Osteoblast (primary cell): ENCODE measurements at regions not wholly inside any gene's neighbourhood (a gene's known extent, or its start where the extent isn't known, plus 50 kb on each side); places are given as distances from the start of the nearest gene placed in this dataset.

Experiments
- DNase-seq: peaks from one replicate; pipeline ENCODE4 v3.0.0; 2011; ENCODE audit warnings: low spot score, mixed read lengths; ENCODE audit not compliant: insufficient read length; ENCODE audit errors: missing footprints
- H2AFZ ChIP-seq: 2 replicates; pipeline ENCODE4 v1.6.0; 2011; ENCODE audit warnings: mild to moderate bottlenecking, low read length
- H3K27ac ChIP-seq: 2 replicates; pipeline ENCODE4 v1.5.1; 2011; ENCODE audit warnings: mild to moderate bottlenecking, low read depth, low read length, moderate library complexity
- H3K27me3 ChIP-seq: 2 replicates; pipeline ENCODE4 v1.6.0; 2012; ENCODE audit warnings: mild to moderate bottlenecking, control low read depth, inconsistent platforms, low read length, moderate library complexity; ENCODE audit not compliant: insufficient read depth
- H3K36me3 ChIP-seq: 2 replicates; pipeline ENCODE4 v1.5.1; 2011; ENCODE audit warnings: mild to moderate bottlenecking, low read length, control low read depth, moderate library complexity; ENCODE audit not compliant: insufficient read depth
- H3K4me1 ChIP-seq: 2 replicates; pipeline ENCODE4 v1.5.1; 2011; ENCODE audit warnings: mild to moderate bottlenecking, low read length, control low read depth, moderate library complexity; ENCODE audit not compliant: insufficient read depth
- H3K4me2 ChIP-seq: 2 replicates; pipeline ENCODE4 v1.6.0; 2011; ENCODE audit warnings: mild to moderate bottlenecking, low read length; ENCODE audit not compliant: insufficient read depth
- H3K4me3 ChIP-seq: fragments of 200-600 bp; sonication (generic); 3 replicates; pipeline ENCODE4 v1.5.1; 2012; ENCODE audit warnings: mild to moderate bottlenecking, low read length, inconsistent platforms; ENCODE audit not compliant: insufficient read depth
- H3K79me2 ChIP-seq: 2 replicates; pipeline ENCODE4 v1.6.0; 2012; ENCODE audit warnings: mild to moderate bottlenecking, low read length, control low read depth, inconsistent platforms; ENCODE audit not compliant: insufficient read depth
- H3K9me3 ChIP-seq: 2 replicates; pipeline ENCODE4 v1.5.1; 2011; ENCODE audit warnings: low read depth, low read length, control low read depth
- H4K20me1 ChIP-seq: 2 replicates; pipeline ENCODE4 v1.6.0; 2012; ENCODE audit warnings: mild to moderate bottlenecking, low read length, control low read depth; ENCODE audit not compliant: insufficient read depth
- CTCF ChIP-seq: IDR thresholded peaks from 2 replicates; pipeline ENCODE4 v1.5.1; 2011; ENCODE audit warnings: mild to moderate bottlenecking, low read depth, low read length, moderate library complexity; ENCODE audit errors: extremely low read depth

- H3K27ac ChIP-seq, result no peak overlapping the region
- DNase-seq, result no peak
- H4K20me1 ChIP-seq, result no peaks in the 10 kb centered on the region
- no peak for TF ChIP-seq CTCF
- no peak overlapping the region for H3K4me3 ChIP-seq
- no peak overlapping the region for H2AFZ ChIP-seq
- H3K36me3 ChIP-seq, result no peaks in the 10 kb centered on the region
- H3K4me1 ChIP-seq, result no peaks in the 10 kb centered on the region
- no peaks in the 10 kb centered on the region for H3K9me3 ChIP-seq
- no peaks in the 10 kb centered on the region for H3K79me2 ChIP-seq
- no peak overlapping the region for H3K4me2 ChIP-seq
- no peaks in the 10 kb centered on the region for H3K27me3 ChIP-seq
Observed at GRCh38 chr3:117349566-117349965, 640.0 kb downstream of the TUSC7 start.

- no peaks in the 10 kb centered on the region for H3K9me3 ChIP-seq
- H3K4me3 ChIP-seq, result no peak overlapping the region
- no peak overlapping the region for H3K4me2 ChIP-seq
- no peak overlapping the region for H3K27ac ChIP-seq
- no peak for DNase-seq
- no peaks in the 10 kb centered on the region for H3K79me2 ChIP-seq
- no peaks in the 10 kb centered on the region for H3K4me1 ChIP-seq
- no peak overlapping the region for H2AFZ ChIP-seq
- no peaks in the 10 kb centered on the region for H3K36me3 ChIP-seq
- no peaks in the 10 kb centered on the region for H4K20me1 ChIP-seq
- no peak for TF ChIP-seq CTCF
- H3K27me3 ChIP-seq, result no peaks in the 10 kb centered on the region
Observed at GRCh38 chr3:117350371-117350770, 640.8 kb downstream of the TUSC7 start.

GRCh38 chr3:117355566-117355965 is 646.0 kb downstream of the TUSC7 start:
- Histone ChIP-seq H3K27ac (no peak overlapping the region), H3K27me3 (no peaks in the 10 kb centered on the region), H2AFZ (no peak overlapping the region), H4K20me1 (no peaks in the 10 kb centered on the region), H3K79me2 (no peaks in the 10 kb centered on the region), H3K36me3 (no peaks in the 10 kb centered on the region), H3K4me2 (no peak overlapping the region), H3K9me3 (no peaks in the 10 kb centered on the region), H3K4me1 (no peaks in the 10 kb centered on the region), H3K4me3 (no peak overlapping the region)
- no peak for DNase-seq
- peak; percentile 45 for TF ChIP-seq CTCF

GRCh38 chr3:117356091-117356705 is 646.6 kb downstream of the TUSC7 start:
- Histone ChIP-seq H3K4me2 (no peak overlapping the region), H3K4me1 (no peaks in the 10 kb centered on the region), H3K27ac (no peak overlapping the region), H4K20me1 (no peaks in the 10 kb centered on the region), H3K36me3 (no peaks in the 10 kb centered on the region), H3K79me2 (no peaks in the 10 kb centered on the region), H2AFZ (no peak overlapping the region), H3K9me3 (no peaks in the 10 kb centered on the region), H3K4me3 (no peak overlapping the region), H3K27me3 (no peaks in the 10 kb centered on the region)
- no peak for DNase-seq
- TF ChIP-seq CTCF, result no peak
